ENCODE measurements at regions not wholly inside any gene's neighbourhood (a gene's known extent, or its start where the extent isn't known, plus 50 kb on each side); places are given as distances from the start of the nearest gene placed in this dataset.

GRCh38 chr16:35234679-35235078, 1775.3 kb downstream of the TP53TG3F start:
- Histone ChIP-seq H3K27me3 (ENCODE audit: control insufficient read depth in 2 of 2, insufficient read depth in 2 of 2, low read length in 2 of 2) (no peaks in the 10 kb centered on the region), H3K79me2 (ENCODE audit: control insufficient read depth, insufficient read depth, low read length) (no peaks in the 10 kb centered on the region), H3K4me1 (replicated peaks in 1 of 2; ENCODE audit: control insufficient read depth in 2 of 2, insufficient read depth in 2 of 2, low read length in 2 of 2) (no peaks in the 10 kb centered on the region), H3K4me3 (no peak overlapping the region), H3K36me3 (ENCODE audit: control insufficient read depth, insufficient read depth, low read length) (no peaks in the 10 kb centered on the region), H3K4me2 (ENCODE audit: insufficient read depth, low read length) (no peak overlapping the region), H3K9ac (ENCODE audit: insufficient read depth in 1 of 2, low read depth in 2 of 2, low read length in 2 of 2) (no peak overlapping the region), H4K20me1 (replicated peaks; ENCODE audit: control insufficient read depth, insufficient read depth, low read length) (no peaks in the 10 kb centered on the region), H3K9me3 (replicated peaks; ENCODE audit: control insufficient read depth, insufficient read depth, low read depth, low read length) (peaks cover 2% of the 10 kb centered on the region), H3K9me1 (ENCODE audit: control insufficient read depth, insufficient read depth, low read length) (no peaks in the 10 kb centered on the region), H2AFZ (ENCODE audit: low read depth, low read length) (no peak overlapping the region), H3K27ac (ENCODE audit: extremely low read depth, low read depth, low read length) (no peak overlapping the region)
- ChIA-PET POLR2A (no interaction called here), CTCF (ENCODE audit: low intra/inter-chr PET ratio) (no interaction called here)
- WGBS (ENCODE audit: insufficient coverage, low coverage, missing lambda C conversion rate) = 8% methylated on average over 2 of the region's 2 CpGs
- intact Hi-C loops (cut with micrococcal nuclease) = loop anchor here (10.0 kb wide), 1 partner anchor 70 kb away; no protein-coding TSS in a partner anchor
- no peak for ATAC-seq
- BruUV-seq (replicated peaks) = no TSS peak
- FAIRE-seq = no peak
- no peak for TF ChIP-seq ERF (CRISPR knock-in tag; IDR thresholded peaks at IDR 0.05)
- no peak for TF ChIP-seq ATF6 (CRISPR knock-in tag; IDR thresholded peaks at IDR 0.05)
- no peak for TF ChIP-seq FOXK1 (CRISPR knock-in tag; IDR thresholded peaks at IDR 0.05; ENCODE audit: borderline replicate concordance)
- TF ChIP-seq NCOR1 (IDR thresholded peaks at IDR 0.05) = no peak
- TF ChIP-seq GTF3C2 (IDR thresholded peaks at IDR 0.05; ENCODE audit: borderline replicate concordance, extremely low read depth, insufficient read length) = no peak
- no peak for TF ChIP-seq ZBTB33 (CRISPR knock-in tag; IDR thresholded peaks at IDR 0.05)
- in situ Hi-C loops (cut with MboI) = no loop called here
- DNase-seq (ENCODE audit: extremely low read depth in 1 of 4, low spot score in 3 of 4) = no peak

Data from K562 (cell line).